Psoas muscle (tissue), 7 donors: ENCODE measurements at regions not wholly inside any gene's neighbourhood (a gene's known extent, or its start where the extent isn't known, plus 50 kb on each side); places are given as distances from the start of the nearest gene placed in this dataset.
A peak's percentile ranks its signal among the peaks of the same experiment; 100 is the strongest.

Experiments used
- ATAC-seq, 4 donors: fragments of 200-7000 bp; cut with Tn5 transposase; one replicate each; pipeline ENCODE4 v1.9.1; 2020; ENCODE audit warnings: moderate library complexity in 3 of 4, mild to moderate bottlenecking in 2 of 4
- DNase-seq, 2 donors: peaks; one replicate each; pipeline ENCODE4 v3.0.0-alpha.2; 2020
- H3K27ac ChIP-seq: fragments of 200-600 bp; one replicate; pipeline ENCODE4 v1.8.0; 2022
- H3K27me3 ChIP-seq, 3 donors: fragments of 200-600 bp in 1 of 3; one replicate each; pipeline versions ENCODE4 v1.6.1 to v1.8.0; 2013 to 2022; ENCODE audit warnings: low read length in 2 of 3, mild to moderate bottlenecking in 2 of 3, moderate library complexity in 1 of 3; ENCODE audit not compliant: insufficient read depth in 3 of 3
- H3K36me3 ChIP-seq, 2 donors: fragments of 200-600 bp in 1 of 2; one replicate each; pipeline versions ENCODE4 v1.6.1 to v1.8.0; 2013 to 2022; ENCODE audit warnings: low read depth in 1 of 2, mild to moderate bottlenecking in 1 of 2, moderate library complexity in 1 of 2; ENCODE audit not compliant: insufficient read depth in 1 of 2
- H3K4me1 ChIP-seq: fragments of 200-600 bp; one replicate; pipeline ENCODE4 v1.8.0; 2022
- H3K4me3 ChIP-seq: fragments of 200-600 bp; one replicate; pipeline ENCODE4 v1.8.0; 2022; ENCODE audit warnings: mild to moderate bottlenecking
- H3K9me3 ChIP-seq: fragments of 200-600 bp; one replicate; pipeline ENCODE4 v1.8.0; 2022
- WGBS, 3 donors: extraction: QIAGEN DNeasy Blood & Tissue Kit; methylation state at CpG; one replicate each; pipeline versions ENCODE4 v1.1.6 to v1.1.7; 2013; 5-methylcytosine and 5-hydroxymethylcytosine counted together
- intact Hi-C, 2 donors: fragments of 100-400 bp; cut with DNase I; formaldehyde crosslinking; loops; one replicate each; pipeline versions ENCODE4 v1.11.0 to v1.14.2; 2022
- TF ChIP-seq, protein P1 (sequence below): fragments of 200-600 bp; IDR thresholded peaks from one replicate; pipeline ENCODE4 v1.8.0; 2022; ENCODE audit warnings: antibody characterized with exemption
- donor health status: healthy with polysubstance abuse.
- donor health status: DM: no; HTN: no; CAD: no; lungs with moderate emphysema.
- donor health status: Bipolar disorder and iron deficiency.
- donor health status: healthy.
- donor health status: DM: yes; HTN: yes; CAD: no.
- donor health status: DM: no; HTN: no; CAD: no.
- donor health status: DM: yes; HTN: yes; CAD: no.

DNA sequence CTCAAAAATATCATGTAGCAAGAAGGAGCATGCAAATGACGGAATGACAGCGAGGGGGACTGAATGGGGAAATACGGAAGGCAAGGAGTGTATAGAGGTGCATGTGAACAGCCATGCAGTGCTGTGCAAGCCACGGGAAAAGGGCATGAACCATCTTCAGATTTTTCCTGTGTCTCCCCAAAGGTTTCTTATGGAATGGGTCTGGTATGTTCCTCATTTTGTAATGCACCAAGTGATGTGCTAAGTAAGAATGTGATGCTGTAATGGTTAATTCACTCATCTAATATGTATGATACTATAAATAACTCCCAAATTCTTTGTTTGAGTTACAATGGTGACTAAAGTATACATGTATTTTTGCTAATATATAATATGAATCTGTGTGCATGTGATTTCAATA is 99.0 kb upstream of the DAB2 start:
- Histone ChIP-seq H3K4me3 (no peak overlapping the region), H3K36me3 (no peaks in the 10 kb centered on the region), H3K27ac (no peak overlapping the region), H3K4me1 (peaks cover 13% of the 10 kb centered on the region), H3K9me3 (no peaks in the 10 kb centered on the region), H3K27me3 (no peaks in the 10 kb centered on the region)
- WGBS, 3 donors, result 89 to 90% (median 90%) methylated on average over 4 of the region's 4 CpGs
- TF ChIP-seq, protein P1, sequence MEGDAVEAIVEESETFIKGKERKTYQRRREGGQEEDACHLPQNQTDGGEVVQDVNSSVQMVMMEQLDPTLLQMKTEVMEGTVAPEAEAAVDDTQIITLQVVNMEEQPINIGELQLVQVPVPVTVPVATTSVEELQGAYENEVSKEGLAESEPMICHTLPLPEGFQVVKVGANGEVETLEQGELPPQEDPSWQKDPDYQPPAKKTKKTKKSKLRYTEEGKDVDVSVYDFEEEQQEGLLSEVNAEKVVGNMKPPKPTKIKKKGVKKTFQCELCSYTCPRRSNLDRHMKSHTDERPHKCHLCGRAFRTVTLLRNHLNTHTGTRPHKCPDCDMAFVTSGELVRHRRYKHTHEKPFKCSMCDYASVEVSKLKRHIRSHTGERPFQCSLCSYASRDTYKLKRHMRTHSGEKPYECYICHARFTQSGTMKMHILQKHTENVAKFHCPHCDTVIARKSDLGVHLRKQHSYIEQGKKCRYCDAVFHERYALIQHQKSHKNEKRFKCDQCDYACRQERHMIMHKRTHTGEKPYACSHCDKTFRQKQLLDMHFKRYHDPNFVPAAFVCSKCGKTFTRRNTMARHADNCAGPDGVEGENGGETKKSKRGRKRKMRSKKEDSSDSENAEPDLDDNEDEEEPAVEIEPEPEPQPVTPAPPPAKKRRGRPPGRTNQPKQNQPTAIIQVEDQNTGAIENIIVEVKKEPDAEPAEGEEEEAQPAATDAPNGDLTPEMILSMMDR, result no peak
- DNase-seq, result no peak
- no peak for ATAC-seq
- intact Hi-C loops, result loop anchor here in 1 of 2 donors (10.0 kb wide), 1 partner anchor 109 kb away; no protein-coding TSS in a partner anchor

DNA sequence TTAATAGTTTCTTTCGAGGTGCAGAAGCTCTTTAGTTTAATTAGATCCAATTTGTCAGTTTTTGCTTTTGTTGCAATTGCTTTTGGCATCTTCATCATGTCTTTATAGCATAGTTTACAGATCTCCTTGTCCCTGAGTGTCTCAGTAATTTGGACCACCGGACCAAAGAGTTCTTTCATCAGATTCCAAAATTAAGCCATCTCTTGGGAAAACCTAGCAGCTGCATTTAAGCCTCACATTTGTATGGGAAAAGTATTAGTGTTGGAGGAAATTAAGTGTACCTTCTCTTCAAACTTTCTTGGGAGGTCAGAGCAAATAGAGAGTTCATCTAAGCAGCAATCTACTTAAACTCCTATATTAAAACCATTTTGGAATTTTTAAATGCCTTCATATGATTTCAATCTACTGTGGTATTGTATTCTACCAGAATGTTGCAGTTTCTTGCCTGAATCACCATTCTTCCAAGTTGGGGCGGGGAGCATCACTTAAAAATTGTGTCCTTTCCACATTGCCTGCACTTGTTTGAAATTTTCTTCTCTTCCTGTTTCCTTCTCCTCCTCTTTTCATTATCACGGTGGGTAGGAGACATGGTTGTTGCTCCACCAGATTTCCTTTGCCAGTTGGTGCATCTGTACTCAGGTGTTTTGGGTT is 97.3 kb upstream of the DAB2 start:
- TF ChIP-seq, protein P1, result no peak
- H3K27ac ChIP-seq, result no peak overlapping the region

DNA sequence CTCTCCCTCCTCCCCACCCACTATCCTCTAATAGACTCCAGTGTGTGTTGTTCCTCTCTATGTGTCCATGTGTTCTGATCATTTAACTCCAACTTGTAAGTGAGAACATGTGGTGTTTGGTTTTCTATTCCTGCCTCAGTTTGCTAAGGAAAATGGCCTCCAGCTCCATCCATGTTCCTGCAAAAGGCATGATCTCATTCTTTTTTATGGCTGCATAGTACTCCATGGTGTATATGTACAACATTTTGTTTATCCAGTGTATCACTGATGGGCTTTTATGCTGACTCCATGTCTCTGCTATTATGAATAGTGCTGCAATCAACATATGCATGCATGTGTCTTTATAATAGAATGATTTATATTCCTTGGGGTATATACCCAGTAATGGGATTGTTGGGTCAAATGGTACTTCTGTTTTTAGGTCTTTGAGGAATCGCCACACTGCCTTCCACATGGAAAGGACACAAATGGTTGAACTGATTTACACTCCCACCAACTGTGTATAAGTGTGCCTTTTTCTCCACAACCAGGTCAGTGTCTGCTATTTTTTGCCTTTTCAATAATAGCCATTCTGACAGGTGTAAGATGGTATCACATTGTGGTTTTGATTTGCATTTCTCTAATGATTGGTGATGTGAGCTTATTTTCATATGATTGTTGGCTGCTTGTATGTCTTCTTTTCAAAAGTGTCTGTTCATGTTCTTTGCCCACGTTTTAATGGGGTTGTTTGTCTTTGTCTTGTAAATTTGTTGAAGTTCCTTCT is 96.5 kb upstream of the DAB2 start:
- H3K4me3 ChIP-seq, result no peak overlapping the region
- TF ChIP-seq, protein P1, result no peak
- no peaks in the 10 kb centered on the region for H3K36me3 ChIP-seq
- DNase-seq, result no peak
- ATAC-seq, result no peak
- intact Hi-C loops, result loop anchor here in 1 of 2 donors (10.0 kb wide), 1 partner anchor 106 kb away; no protein-coding TSS in a partner anchor
- no peaks in the 10 kb centered on the region for H3K9me3 ChIP-seq
- 73 to 83% (median 83%) methylated on average over 2 of the region's 2 CpGs for WGBS, 3 donors
- no peak overlapping the region for H3K27ac ChIP-seq
- peaks cover 13% of the 10 kb centered on the region for H3K4me1 ChIP-seq
- H3K27me3 ChIP-seq, result no peaks in the 10 kb centered on the region

More for the DNA sequence above, 97.3 kb upstream of the DAB2 start:
- no peaks in the 10 kb centered on the region for H3K27me3 ChIP-seq
- WGBS, 3 donors, result 41 to 54% (median 47%) methylated on average over 4 of the region's 4 CpGs
- H3K9me3 ChIP-seq, result no peaks in the 10 kb centered on the region
- H3K4me3 ChIP-seq, result no peak overlapping the region
- peaks cover 13% of the 10 kb centered on the region for H3K4me1 ChIP-seq
- ATAC-seq (no peak), DNase-seq (no peak)
- intact Hi-C loops, result loop anchor here in 1 of 2 donors (10.0 kb wide), 1 partner anchor 107 kb away; no protein-coding TSS in a partner anchor
- H3K36me3 ChIP-seq, result no peaks in the 10 kb centered on the region

DNA sequence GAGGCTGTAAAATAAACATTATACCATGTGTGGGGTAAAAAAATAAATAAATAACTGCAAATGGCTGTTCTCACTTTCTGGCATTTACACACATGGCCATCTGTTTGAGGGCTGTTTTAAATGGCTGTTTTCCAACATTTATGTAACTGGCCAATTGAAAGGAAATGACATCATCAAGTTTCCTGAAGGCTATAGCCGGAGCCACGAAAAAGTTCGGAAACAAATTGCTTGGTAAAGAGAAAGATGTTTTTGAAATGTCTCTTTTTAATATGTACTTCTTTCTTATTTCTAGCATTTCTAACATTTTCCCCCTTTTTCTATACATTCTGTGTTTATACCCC is 95.4 kb upstream of the DAB2 start:
- peak overlapping the region; percentile 66 for H3K27ac ChIP-seq
- H3K4me1 ChIP-seq, result peaks cover 13% of the 10 kb centered on the region
- H3K27me3 ChIP-seq, result no peaks in the 10 kb centered on the region
- peak in 1 of 4 donors; percentile 57 for ATAC-seq
- TF ChIP-seq, protein P1, result no peak
- no peak for DNase-seq
- H3K4me3 ChIP-seq, result no peak overlapping the region
- intact Hi-C loops, result loop anchor here in 1 of 2 donors (10.0 kb wide), 1 partner anchor 105 kb away; no protein-coding TSS in a partner anchor
- H3K9me3 ChIP-seq, result no peaks in the 10 kb centered on the region
- 10 to 15% (median 14%) methylated on average over 3 of the region's 3 CpGs for WGBS, 3 donors
- H3K36me3 ChIP-seq, result no peaks in the 10 kb centered on the region
